Common myeloid progenitor, CD34-positive (primary cell): ENCODE measurements at regions not wholly inside any gene's neighbourhood (a gene's known extent, or its start where the extent isn't known, plus 50 kb on each side); places are given as distances from the start of the nearest gene placed in this dataset.
"Not testable (repeated sequence)": the region's sequence is repeated elsewhere in the genome, so short reads cannot be mapped to it uniquely, and the experiment has no call there.

ENCODE experiments used
- CTCF ChIA-PET: fragments of 350-600 bp; sonication (Branson Sonifier 250); formaldehyde crosslinking; loops from one replicate; lab custom pipeline; 2021; ENCODE audit warnings: antibody characterized with exemption; lab: Charles Lee
- POLR2A ChIA-PET: fragments of 350-600 bp; sonication (Branson Sonifier 250); formaldehyde crosslinking; loops from one replicate; lab custom pipeline; 2021; ENCODE audit warnings: antibody characterized with exemption; lab: Charles Lee
- DNase-seq, 3 donors: peaks; one replicate each; pipeline versions ENCODE4 v3.0.0 to v3.0.0-alpha.2; 2013
- H3K27ac ChIP-seq, 2 experiments: 1 replicate in 1 of 2; 2 replicates in 1 of 2; pipeline ENCODE4 v1.7.0; 2013; ENCODE audit warnings: inconsistent platforms in 2 of 2, low read length in 2 of 2, mild to moderate bottlenecking in 2 of 2, low read depth in 1 of 2, moderate library complexity in 1 of 2; ENCODE audit not compliant: severe bottlenecking in 2 of 2, insufficient read depth in 1 of 2, poor library complexity in 1 of 2
- H3K27me3 ChIP-seq, 5 experiments: replicated peaks in 2 of 5; 1 replicate in 3 of 5; 2 replicates in 2 of 5; pipeline versions ENCODE4 v1.6.1 to v1.7.0; 2013; ENCODE audit warnings: low read length in 4 of 5, mild to moderate bottlenecking in 2 of 5, moderate library complexity in 2 of 5, inconsistent platforms in 1 of 5; ENCODE audit not compliant: insufficient read depth in 5 of 5, control insufficient read depth in 4 of 5
- H3K36me3 ChIP-seq, 4 experiments: 1 replicate in 2 of 4; 2 replicates in 2 of 4; pipeline versions ENCODE4 v1.6.1 to v1.7.0; 2013; ENCODE audit warnings: low read length in 3 of 4, control low read depth in 1 of 4, mild to moderate bottlenecking in 1 of 4; ENCODE audit not compliant: control insufficient read depth in 4 of 4, insufficient read depth in 4 of 4
- H3K4me1 ChIP-seq, 4 experiments: 1 replicate in 3 of 4; 2 replicates in 1 of 4; pipeline versions ENCODE4 v1.6.1 to v1.7.1; 2013; ENCODE audit warnings: low read length in 3 of 4, mild to moderate bottlenecking in 3 of 4, control low read depth in 1 of 4, inconsistent platforms in 1 of 4, moderate library complexity in 1 of 4; ENCODE audit not compliant: control insufficient read depth in 4 of 4, insufficient read depth in 4 of 4; ENCODE audit errors: control extremely low read depth in 1 of 4
- H3K4me3 ChIP-seq, 7 experiments: 1 replicate in 4 of 7; 2 replicates in 3 of 7; pipeline versions ENCODE4 v1.5.1 to v1.7.0; 2013; ENCODE audit warnings: mild to moderate bottlenecking in 7 of 7, low read length in 6 of 7, moderate library complexity in 6 of 7, inconsistent platforms in 2 of 7, low read depth in 2 of 7, control low read depth in 1 of 7; ENCODE audit not compliant: insufficient read depth in 4 of 7, control insufficient read depth in 1 of 7; ENCODE audit errors: extremely low read depth in 1 of 7
- H3K9me3 ChIP-seq, 5 experiments: 1 replicate in 4 of 5; 2 replicates in 1 of 5; pipeline versions ENCODE4 v1.6.1 to v1.7.1; 2013; ENCODE audit warnings: low read length in 4 of 5, mild to moderate bottlenecking in 2 of 5, inconsistent platforms in 1 of 5, low read depth in 1 of 5, moderate library complexity in 1 of 5; ENCODE audit not compliant: control insufficient read depth in 4 of 5, insufficient read depth in 2 of 5; ENCODE audit errors: control extremely low read depth in 1 of 5
- WGBS: methylation state at CpG from one replicate; pipeline ENCODE4 v1.1.5; 2013; ENCODE audit not compliant: insufficient coverage; 5-methylcytosine and 5-hydroxymethylcytosine counted together

GRCh38 chr3:3665546-3665945, 133.7 kb upstream of the LRRN1 start:
- Histone ChIP-seq H3K27me3 (peaks cover 0 to 2% (median 0%) of the 10 kb centered on the region in 5 experiments), H3K36me3 (no peaks in the 10 kb centered on the region), H3K4me3 (no peak overlapping the region), H3K27ac (no peak overlapping the region), H3K9me3 (peaks cover 0 to 8% (median 2%) of the 10 kb centered on the region in 5 experiments), H3K4me1 (peaks cover 0 to 14% (median 10%) of the 10 kb centered on the region in 4 experiments)
- DNase-seq, result no peak
- WGBS, result 100% methylated on average over 1 of the region's 2 CpGs
- POLR2A ChIA-PET, result no interaction called here
- CTCF ChIA-PET, result no interaction called here

- H3K36me3 ChIP-seq, result no peaks in the 10 kb centered on the region
- ChIA-PET CTCF (no interaction called here), POLR2A (no interaction called here)
- H3K4me1 ChIP-seq, result peaks cover 0 to 14% (median 10%) of the 10 kb centered on the region in 4 experiments
- H3K27ac ChIP-seq, result no peak overlapping the region
- no peak for DNase-seq
- no peak overlapping the region for H3K4me3 ChIP-seq
- peaks cover 0 to 8% (median 2%) of the 10 kb centered on the region in 5 experiments for H3K9me3 ChIP-seq
- WGBS, result 100% methylated on average over 1 of the region's 5 CpGs
- peaks cover 0 to 2% (median 0%) of the 10 kb centered on the region in 5 experiments for H3K27me3 ChIP-seq
Observed at GRCh38 chr3:3664935-3665334, 134.3 kb upstream of the LRRN1 start.

GRCh38 chr3:3662610-3663009, 136.6 kb upstream of the LRRN1 start:
- Histone ChIP-seq H3K4me3 (no peak overlapping the region), H3K4me1 (peaks cover 0 to 14% (median 10%) of the 10 kb centered on the region in 4 experiments), H3K9me3 (peaks cover 0 to 12% (median 0%) of the 10 kb centered on the region in 5 experiments), H3K27ac (no peak overlapping the region), H3K36me3 (no peaks in the 10 kb centered on the region), H3K27me3 (peaks cover 0 to 2% (median 0%) of the 10 kb centered on the region in 5 experiments)
- no peak for DNase-seq
- ChIA-PET POLR2A (no interaction called here), CTCF (no interaction called here)
- WGBS, result 100% methylated on average over 1 of the region's 4 CpGs

- CTCF ChIA-PET, result no interaction called here
- no peak for DNase-seq
- WGBS, result 100% methylated on average over 1 of the region's 2 CpGs
- H3K27me3 ChIP-seq, result no peaks in the 10 kb centered on the region
- POLR2A ChIA-PET, result no interaction called here
- no peak overlapping the region for H3K27ac ChIP-seq
- H3K4me3 ChIP-seq, result no peak overlapping the region
- H3K9me3 ChIP-seq, result peaks cover 0 to 4% (median 0%) of the 10 kb centered on the region in 5 experiments
- H3K4me1 ChIP-seq, result no peaks in the 10 kb centered on the region
- no peaks in the 10 kb centered on the region for H3K36me3 ChIP-seq
Observed at GRCh38 chr3:3654916-3655315, 144.3 kb upstream of the LRRN1 start.

- CTCF ChIA-PET, result interaction anchor here (0.8 kb wide), 1 partner anchor 22 kb away, joined by 3 read pairs; no protein-coding TSS in a partner anchor
- DNase-seq, result no peak
Observed at GRCh38 chr3:3648988-3649679, 150.1 kb upstream of the LRRN1 start.

GRCh38 chr3:3646934-3647333, 152.3 kb upstream of the LRRN1 start:
- CTCF ChIA-PET, result interaction anchor here (1.0 kb wide), 1 partner anchor 14 kb away, joined by 3 read pairs; no protein-coding TSS in a partner anchor

More at GRCh38 chr3:3648988-3649679, 150.1 kb upstream of the LRRN1 start:
- WGBS, result 90% methylated on average over 3 of the region's 5 CpGs
- Histone ChIP-seq H3K36me3 (no peaks in the 10 kb centered on the region), H3K4me3 (no peak overlapping the region), H3K27ac (no peak overlapping the region), H3K27me3 (no peaks in the 10 kb centered on the region), H3K9me3 (no peaks in the 10 kb centered on the region), H3K4me1 (no peaks in the 10 kb centered on the region)
- POLR2A ChIA-PET, result no interaction called here

GRCh38 chr3:3646103-3646844, 153.0 kb upstream of the LRRN1 start:
- H3K36me3 ChIP-seq, H3K4me1 ChIP-seq, H3K27ac ChIP-seq, DNase-seq, CTCF ChIA-PET, H3K9me3 ChIP-seq, POLR2A ChIA-PET, H3K4me3 ChIP-seq, H3K27me3 ChIP-seq: not testable (repeated sequence)
- 96% methylated on average over 11 of the region's 13 CpGs for WGBS

More at GRCh38 chr3:3646934-3647333, 152.3 kb upstream of the LRRN1 start:
- no peak for DNase-seq
- H3K36me3 ChIP-seq, result no peaks in the 10 kb centered on the region
- no peaks in the 10 kb centered on the region for H3K4me1 ChIP-seq
- H3K4me3 ChIP-seq, result no peak overlapping the region
- H3K27me3 ChIP-seq, result no peaks in the 10 kb centered on the region
- POLR2A ChIA-PET, result no interaction called here
- no peaks in the 10 kb centered on the region for H3K9me3 ChIP-seq
- 100% methylated on average over 1 of the region's 2 CpGs for WGBS
- no peak overlapping the region for H3K27ac ChIP-seq
